ENCODE measurements at regions not wholly inside any gene's neighbourhood (a gene's known extent, or its start where the extent isn't known, plus 50 kb on each side); places are given as distances from the start of the nearest gene placed in this dataset.

- no peaks in the 10 kb centered on the region for H3K27me3 ChIP-seq (ENCODE audit: insufficient read depth, low read length)
Observed at GRCh38 chrX:51406688-51407519, 74.3 kb downstream of the NUDT10 start.

GRCh38 chrX:51404445-51404844, 71.8 kb downstream of the NUDT10 start:
- DNase-seq: no peak
- Histone ChIP-seq H3K36me3 (ENCODE audit: insufficient read depth, low read length) (no peaks in the 10 kb centered on the region), H3K27me3 (ENCODE audit: insufficient read depth, low read length) (no peaks in the 10 kb centered on the region), H3K9me3 (ENCODE audit: control insufficient read depth in 1 of 2, low read length in 2 of 2) (no peaks in the 10 kb centered on the region), H3K27ac (ENCODE audit: low read depth, low read length) (no peak overlapping the region), H3K4me1 (ENCODE audit: insufficient read depth, low read length) (no peaks in the 10 kb centered on the region), H3K4me3 (ENCODE audit: low read length in 2 of 2) (no peak overlapping the region)
- peak overlapping the region in 1 of 7 donors; percentile 76 for H3K27ac Mint-ChIP-seq
- peaks cover 3 to 10% (median 9%) of the 10 kb centered on the region in 4 donors for H3K4me1 Mint-ChIP-seq
- intact Hi-C loops (cut with micrococcal nuclease): no loop called here
- H3K27me3 Mint-ChIP-seq: no peaks in the 10 kb centered on the region
- H3K4me3 Mint-ChIP-seq: no peak overlapping the region
- ChIA-PET CTCF (ENCODE audit: partially characterized antibody) (no interaction called here), POLR2A (ENCODE audit: partially characterized antibody) (no interaction called here)
- H3K36me3 Mint-ChIP-seq: peaks cover 0 to 4% of the 10 kb centered on the region in 2 donors
- no peaks in the 10 kb centered on the region for H3K9me3 Mint-ChIP-seq

More at GRCh38 chrX:51406688-51407519, 74.3 kb downstream of the NUDT10 start:
- Mint-ChIP-seq H3K36me3 (peaks cover 0 to 4% of the 10 kb centered on the region in 2 donors), H3K27me3 (no peaks in the 10 kb centered on the region), H3K27ac (no peak overlapping the region), H3K4me3 (no peak overlapping the region), H3K4me1 (no peaks in the 10 kb centered on the region), H3K9me3 (no peaks in the 10 kb centered on the region)
- H3K36me3 ChIP-seq (ENCODE audit: insufficient read depth, low read length): no peaks in the 10 kb centered on the region
- ChIA-PET POLR2A (ENCODE audit: partially characterized antibody) (no interaction called here), CTCF (ENCODE audit: partially characterized antibody) (no interaction called here)
- H3K27ac ChIP-seq (ENCODE audit: low read depth, low read length): no peak overlapping the region
- no peak for DNase-seq
- no peak overlapping the region for H3K4me3 ChIP-seq (ENCODE audit: low read length in 2 of 2)
- H3K4me1 ChIP-seq (ENCODE audit: insufficient read depth, low read length): no peaks in the 10 kb centered on the region
- intact Hi-C loops (cut with micrococcal nuclease): no loop called here
- H3K9me3 ChIP-seq (ENCODE audit: control insufficient read depth in 1 of 2, low read length in 2 of 2): no peaks in the 10 kb centered on the region

GRCh38 chrX:51395810-51396728, 63.4 kb downstream of the NUDT10 start:
- Mint-ChIP-seq H3K4me1 (peaks cover 12 to 45% (median 40%) of the 10 kb centered on the region in 4 donors), H3K27ac (peak overlapping the region; percentile 87 to 94 (median 92)), H3K4me3 (peak overlapping the region; percentile 89 to 94 (median 92)), H3K27me3 (no peaks in the 10 kb centered on the region), H3K9me3 (peaks cover 0 to 6% (median 0%) of the 10 kb centered on the region in 8 donors), H3K36me3 (peaks cover 0 to 10% of the 10 kb centered on the region in 2 donors)
- H3K4me1 ChIP-seq (ENCODE audit: insufficient read depth, low read length): peaks cover 32% of the 10 kb centered on the region
- intact Hi-C loops (cut with micrococcal nuclease): no loop called here
- peak overlapping the region; percentile 46 for H3K27ac ChIP-seq (ENCODE audit: low read depth, low read length)
- peak; percentile 59 to 81 (median 70) for DNase-seq
- POLR2A ChIA-PET (ENCODE audit: partially characterized antibody): interaction anchor here (0.6 to 0.9 kb wide), 3 partner anchors 58 to 1474 kb away, joined by 3 to 4 read pairs (median 3); partner anchors contain the start of gene CLCN5
- H3K4me3 ChIP-seq (ENCODE audit: low read length in 2 of 2): peak overlapping the region; percentile 65 to 75
- H3K9me3 ChIP-seq (ENCODE audit: control insufficient read depth in 1 of 2, low read length in 2 of 2): no peaks in the 10 kb centered on the region
- no peaks in the 10 kb centered on the region for H3K36me3 ChIP-seq (ENCODE audit: insufficient read depth, low read length)
- CTCF ChIA-PET (ENCODE audit: partially characterized antibody): interaction anchor here (0.9 to 1.0 kb wide), 2 partner anchors 26 to 65 kb away, joined by 3 read pairs; no protein-coding TSS in a partner anchor
- H3K27me3 ChIP-seq (ENCODE audit: insufficient read depth, low read length): no peaks in the 10 kb centered on the region

- no peaks in the 10 kb centered on the region for H3K27me3 ChIP-seq (ENCODE audit: insufficient read depth, low read length)
- peak overlapping the region; percentile 65 to 75 for H3K4me3 ChIP-seq (ENCODE audit: low read length in 2 of 2)
- Mint-ChIP-seq H3K36me3 (peaks cover 0 to 13% of the 10 kb centered on the region in 2 donors), H3K9me3 (peaks cover 0 to 6% (median 0%) of the 10 kb centered on the region in 8 donors), H3K4me3 (peak overlapping the region; percentile 89 to 94 (median 92)), H3K27me3 (no peaks in the 10 kb centered on the region), H3K4me1 (peaks cover 15 to 45% (median 40%) of the 10 kb centered on the region in 4 donors), H3K27ac (peak overlapping the region in 6 of 7 donors; percentile 87 to 94 (median 92))
- POLR2A ChIA-PET (ENCODE audit: partially characterized antibody): interaction anchor here (0.6 kb wide), 1 partner anchor 57 kb away, joined by 3 read pairs; no protein-coding TSS in a partner anchor
- peaks cover 32% of the 10 kb centered on the region for H3K4me1 ChIP-seq (ENCODE audit: insufficient read depth, low read length)
- CTCF ChIA-PET (ENCODE audit: partially characterized antibody): interaction anchor here (1.0 kb wide), 1 partner anchor 27 kb away, joined by 3 read pairs; no protein-coding TSS in a partner anchor
- H3K36me3 ChIP-seq (ENCODE audit: insufficient read depth, low read length): no peaks in the 10 kb centered on the region
- intact Hi-C loops (cut with micrococcal nuclease): no loop called here
- no peak for DNase-seq
- H3K9me3 ChIP-seq (ENCODE audit: control insufficient read depth in 1 of 2, low read length in 2 of 2): no peaks in the 10 kb centered on the region
- no peak overlapping the region for H3K27ac ChIP-seq (ENCODE audit: low read depth, low read length)
Observed at GRCh38 chrX:51395480-51395809, 62.8 kb downstream of the NUDT10 start.

All from CD4-positive, alpha-beta memory T cell (primary cell).